H1 (cell line): ENCODE measurements at regions not wholly inside any gene's neighbourhood (a gene's known extent, or its start where the extent isn't known, plus 50 kb on each side); places are given as distances from the start of the nearest gene placed in this dataset.

Source experiments
- CTCF ChIA-PET: fragments of 300-600 bp; sonication (Branson Sonifier 250); formaldehyde crosslinking; loops from one replicate; lab custom pipeline; 2021; ENCODE audit not compliant: partially characterized antibody; lab: Charles Lee
- POLR2A ChIA-PET: fragments of 300-600 bp; sonication (Branson Sonifier 250); formaldehyde crosslinking; loops from one replicate; lab custom pipeline; 2021; ENCODE audit warnings: inconsistent platforms; ENCODE audit not compliant: partially characterized antibody; lab: Charles Lee
- DNase-seq, 2 experiments: peaks; one replicate each; pipeline versions ENCODE4 v3.0.0 to v3.0.0-alpha.2; 2010 to 2022; ENCODE audit warnings: low spot score in 2 of 2, low read depth in 1 of 2, mixed read lengths in 1 of 2
- FAIRE-seq: peaks from 2 replicates; lab custom pipeline; 2011; peaks lifted over from hg19 to GRCh38; lab: Jason Lieb, UNC
- H2AFZ ChIP-seq: 2 replicates; pipeline ENCODE4 v1.8.1; 2012; ENCODE audit warnings: low read length, inconsistent platforms
- H2AK5ac ChIP-seq: 2 replicates; pipeline ENCODE4 v1.6.1; 2013; ENCODE audit warnings: low read depth, low read length
- H2BK120ac ChIP-seq: replicated peaks from 2 replicates; pipeline ENCODE3; 2013; ENCODE audit warnings: low read depth, low read length, inconsistent platforms
- H2BK12ac ChIP-seq: 2 replicates; pipeline ENCODE4 v1.6.1; 2013; ENCODE audit warnings: low read depth, low read length
- H2BK15ac ChIP-seq: 2 replicates; pipeline ENCODE4 v1.6.1; 2013; ENCODE audit warnings: low read length
- H2BK20ac ChIP-seq: 2 replicates; pipeline ENCODE4 v1.6.1; 2013; ENCODE audit warnings: low read length
- H2BK5ac ChIP-seq: 2 replicates; pipeline ENCODE4 v1.6.1; 2013; ENCODE audit warnings: low read depth, low read length
- H3K14ac ChIP-seq: 2 replicates; pipeline ENCODE4 v1.6.1; 2013; ENCODE audit warnings: inconsistent platforms; ENCODE audit not compliant: insufficient read length
- H3K18ac ChIP-seq: 2 replicates; pipeline ENCODE4 v1.6.1; 2013; ENCODE audit warnings: low read length; ENCODE audit errors: extremely low read depth
- H3K23ac ChIP-seq: 2 replicates; pipeline ENCODE4 v1.6.1; 2013; ENCODE audit warnings: inconsistent platforms; ENCODE audit not compliant: insufficient read length
- H3K23me2 ChIP-seq: 2 replicates; pipeline ENCODE4 v1.6.1; 2013; ENCODE audit warnings: low read depth, low read length
- H3K27ac ChIP-seq: 2 replicates; pipeline ENCODE4 v1.6.1; 2011; ENCODE audit warnings: low read depth, low read length, inconsistent platforms
- H3K27me3 ChIP-seq, 4 experiments: replicated peaks in 1 of 4; 1 replicate in 1 of 4; 2 replicates in 3 of 4; pipeline versions ENCODE4 v1.6.1 to v1.8.1; 2011 to 2013; ENCODE audit warnings: low read length in 3 of 4, mild to moderate bottlenecking in 3 of 4, inconsistent platforms in 2 of 4, mixed read lengths in 2 of 4, moderate library complexity in 1 of 4; ENCODE audit not compliant: control insufficient read depth in 3 of 4, insufficient read depth in 3 of 4; ENCODE audit errors: extremely low read depth in 1 of 4
- H3K36me3 ChIP-seq, 4 experiments: 2 replicates each; pipeline versions ENCODE4 v1.6.1 to v1.8.1; 2011 to 2013; ENCODE audit warnings: mild to moderate bottlenecking in 4 of 4, low read length in 3 of 4, moderate library complexity in 2 of 4, control low read depth in 1 of 4, inconsistent platforms in 1 of 4; ENCODE audit not compliant: insufficient read depth in 4 of 4, control insufficient read depth in 2 of 4
- H3K4ac ChIP-seq: replicated peaks from 2 replicates; pipeline ENCODE3; 2013; ENCODE audit warnings: low read length, low read depth, mixed read lengths, inconsistent platforms; ENCODE audit not compliant: insufficient read length
- H3K4me1 ChIP-seq, 4 experiments: replicated peaks in 1 of 4; 1 replicate in 1 of 4; 2 replicates in 3 of 4; pipeline versions ENCODE4 v1.6.1 to v1.8.1; 2011 to 2013; ENCODE audit warnings: low read length in 3 of 4, inconsistent platforms in 2 of 4, mixed read lengths in 1 of 4; ENCODE audit not compliant: insufficient read depth in 4 of 4, control insufficient read depth in 3 of 4
- H3K4me2 ChIP-seq, 2 experiments: 2 replicates each; pipeline versions ENCODE4 v1.6.1 to v1.8.1; 2011 to 2013; ENCODE audit warnings: low read depth in 2 of 2, low read length in 2 of 2, control low read depth in 1 of 2, inconsistent platforms in 1 of 2, mild to moderate bottlenecking in 1 of 2; ENCODE audit not compliant: insufficient read depth in 1 of 2
- H3K4me3 ChIP-seq, 4 experiments: fragments of 200-600, 300-600 bp in 1 of 4; sonication (generic), shearing (Covaris generic), sonication (Bioruptor Twin) in 1 of 4; 2 replicates each; pipeline versions ENCODE4 v1.5.1 to v1.8.1; 2011 to 2016; ENCODE audit warnings: low read length in 4 of 4, low read depth in 3 of 4, control low read depth in 2 of 4, inconsistent platforms in 2 of 4, mild to moderate bottlenecking in 2 of 4, mixed read lengths in 1 of 4, moderate library complexity in 1 of 4; ENCODE audit not compliant: insufficient read depth in 2 of 4; ENCODE audit errors: extremely low read depth in 1 of 4
- H3K56ac ChIP-seq: replicated peaks from 2 replicates; pipeline ENCODE3; 2013; ENCODE audit warnings: low read depth, mild to moderate bottlenecking, mixed read lengths, low read length, inconsistent platforms; ENCODE audit not compliant: insufficient read length
- H3K79me1 ChIP-seq: 2 replicates; pipeline ENCODE4 v1.6.1; 2013; ENCODE audit warnings: low read depth, low read length, control low read depth
- H3K79me2 ChIP-seq, 2 experiments: 2 replicates each; pipeline versions ENCODE4 v1.6.1 to v1.8.1; 2012 to 2013; ENCODE audit warnings: low read length in 2 of 2, mild to moderate bottlenecking in 2 of 2, inconsistent platforms in 1 of 2; ENCODE audit not compliant: insufficient read depth in 2 of 2, control insufficient read depth in 1 of 2
- H3K9ac ChIP-seq, 4 experiments: replicated peaks in 1 of 4; 1 replicate in 1 of 4; 2 replicates in 3 of 4; pipeline versions ENCODE4 v1.6.1 to v1.8.1; 2011 to 2013; ENCODE audit warnings: low read depth in 3 of 4, low read length in 3 of 4, control low read depth in 2 of 4, mild to moderate bottlenecking in 2 of 4, moderate library complexity in 2 of 4, inconsistent platforms in 1 of 4; ENCODE audit errors: extremely low read depth in 1 of 4
- H3K9me3 ChIP-seq, 2 experiments: 2 replicates each; pipeline versions ENCODE4 v1.6.1 to v1.8.1; 2012 to 2013; ENCODE audit warnings: mild to moderate bottlenecking in 2 of 2, moderate library complexity in 2 of 2, control low read depth in 1 of 2, inconsistent platforms in 1 of 2, low read depth in 1 of 2, low read length in 1 of 2, mixed read lengths in 1 of 2; ENCODE audit not compliant: insufficient read depth in 2 of 2
- H4K20me1 ChIP-seq, 2 experiments: replicated peaks in 1 of 2; 2 replicates each; pipeline versions ENCODE3 to v1.8.1; 2011 to 2013; ENCODE audit warnings: inconsistent platforms in 2 of 2, low read length in 2 of 2, mild to moderate bottlenecking in 1 of 2; ENCODE audit not compliant: insufficient read depth in 2 of 2, control insufficient read depth in 1 of 2
- H4K5ac ChIP-seq: 2 replicates; pipeline ENCODE4 v1.6.1; 2013; ENCODE audit warnings: low read length, low read depth, mixed read lengths, inconsistent platforms; ENCODE audit not compliant: insufficient read length
- H4K8ac ChIP-seq: 2 replicates; pipeline ENCODE4 v1.8.0; 2013; ENCODE audit warnings: mild to moderate bottlenecking, moderate library complexity, low read length, inconsistent platforms; ENCODE audit not compliant: insufficient read depth; ENCODE audit errors: extremely low read depth
- H4K91ac ChIP-seq: replicated peaks from 2 replicates; pipeline ENCODE3; 2013; ENCODE audit warnings: low read length, mixed read lengths, inconsistent platforms; ENCODE audit not compliant: insufficient read length
- ASH2L ChIP-seq: fragments of 200-600, 300-600 bp; sonication (generic); IDR thresholded peaks from one replicate; pipeline ENCODE4 v1.7.1; 2017; ENCODE audit warnings: low read length
- ATF2 ChIP-seq: IDR thresholded peaks from 2 replicates; pipeline ENCODE4 v1.6.1; 2012; ENCODE audit warnings: low read length, inconsistent platforms
- CBX5 ChIP-seq: fragments of 300-800, 300-1000 bp; sonication (generic); IDR thresholded peaks from 2 replicates; pipeline ENCODE4 v1.7.1; 2016; ENCODE audit warnings: antibody characterized with exemption, low read length, low read depth
- CHD1 ChIP-seq: IDR thresholded peaks from 2 replicates; pipeline ENCODE4 v1.6.1; 2012; ENCODE audit warnings: low read depth, low read length, improper control_type of control experiment
- CREB1 ChIP-seq: IDR thresholded peaks from 2 replicates; pipeline ENCODE4 v1.6.1; 2012; ENCODE audit warnings: inconsistent platforms
- CTBP2 ChIP-seq: IDR thresholded peaks from 2 replicates; pipeline ENCODE4 v1.7.0; 2011; ENCODE audit warnings: borderline replicate concordance, mild to moderate bottlenecking, moderate library complexity, mixed read lengths, low read length; ENCODE audit not compliant: insufficient read depth, insufficient read length
- EZH2 ChIP-seq: fragments of 200-600 bp; sonication (generic); IDR thresholded peaks from 2 replicates; pipeline ENCODE4 v1.7.1; 2012; ENCODE audit warnings: low read depth, mild to moderate bottlenecking, moderate library complexity, low read length, inconsistent platforms; ENCODE audit not compliant: severe bottlenecking
- KDM5A ChIP-seq: fragments of 200-600 bp; IDR thresholded peaks from 2 replicates; pipeline ENCODE4 v1.7.1; 2012; ENCODE audit warnings: mild to moderate bottlenecking, low read length, inconsistent platforms, mixed read lengths
- POLR2A ChIP-seq, 2 experiments: IDR thresholded peaks; 1 replicate in 1 of 2; 2 replicates in 1 of 2; pipeline ENCODE4 v1.6.1; 2011; ENCODE audit warnings: low read depth in 2 of 2, low read length in 2 of 2, mild to moderate bottlenecking in 2 of 2; ENCODE audit errors: control extremely low read depth in 1 of 2
- YY1 ChIP-seq: IDR thresholded peaks from 2 replicates; pipeline ENCODE4 v1.6.1; 2011; ENCODE audit warnings: low read depth, mild to moderate bottlenecking, low read length
- WGBS, 2 experiments: shearing (Covaris generic) in 1 of 2; methylation state at CpG; one replicate each; pipeline versions ENCODE4 v1.1.6 to v1.1.7; 2013 to 2015; ENCODE audit warnings: low lambda C conversion rate in 2 of 2, mixed read lengths in 2 of 2, inconsistent platforms in 1 of 2, low coverage in 1 of 2, missing lambda C conversion rate in 1 of 2; ENCODE audit not compliant: insufficient replicate concordance in 2 of 2, insufficient coverage in 1 of 2, insufficient read length in 1 of 2; ENCODE audit errors: extremely low coverage in 1 of 2, missing lambda C conversion rate in 1 of 2; 5-methylcytosine and 5-hydroxymethylcytosine counted together

- no peak overlapping the region for H4K8ac ChIP-seq
- H3K14ac ChIP-seq = no peak overlapping the region
- no peak overlapping the region for H3K27ac ChIP-seq
- H3K23me2 ChIP-seq = no peaks in the 10 kb centered on the region; the same call in 1 of the 2 replicates
- H2BK5ac ChIP-seq = no peak overlapping the region
- H3K4me3 ChIP-seq = no peak overlapping the region
- no peaks in the 10 kb centered on the region for H3K79me1 ChIP-seq
- H3K18ac ChIP-seq = no peak overlapping the region
- no peak for TF ChIP-seq CREB1
- TF ChIP-seq POLR2A (IDR thresholded peaks at IDR 0.05; ENCODE audit: control extremely low read depth in 1 of 2, low read depth in 2 of 2, low read length in 2 of 2) = no peak
- TF ChIP-seq EZH2 = no peak
- TF ChIP-seq ATF2 = no peak
- no peak for TF ChIP-seq CHD1
- TF ChIP-seq CBX5 = no peak
- no peak for TF ChIP-seq YY1
- no peak for TF ChIP-seq ASH2L
- no peak for TF ChIP-seq CTBP2
- TF ChIP-seq KDM5A = no peak
- H4K5ac ChIP-seq = no peak overlapping the region
- H3K56ac ChIP-seq = no peak overlapping the region
- no peak overlapping the region for H3K4ac ChIP-seq
- H2BK120ac ChIP-seq = no peak overlapping the region
- FAIRE-seq (no peak), DNase-seq (no peak)
- no peak overlapping the region for H2BK12ac ChIP-seq
- no peaks in the 10 kb centered on the region for H4K20me1 ChIP-seq
- H3K79me2 ChIP-seq = no peaks in the 10 kb centered on the region
- no peaks in the 10 kb centered on the region; a peak in 1 of 7 replicates for H3K27me3 ChIP-seq
- no peak overlapping the region for H3K23ac ChIP-seq
- H4K91ac ChIP-seq = no peak overlapping the region
- H2BK15ac ChIP-seq = no peak overlapping the region
- no peak overlapping the region for H2AFZ ChIP-seq
- ChIA-PET POLR2A (no interaction called here), CTCF (interaction anchor here (0.7 to 3.3 kb wide), 4 partner anchors 8 to 795 kb away, joined by 3 to 10 read pairs (median 3); no protein-coding TSS in a partner anchor)
- H3K4me2 ChIP-seq = no peak overlapping the region
- no peak overlapping the region for H2BK20ac ChIP-seq
- 57% methylated on average over 3 of the region's 3 CpGs; no CpG with 5 or more reads in 1 of the 2 experiments for WGBS, 2 experiments
- no peaks in the 10 kb centered on the region for H3K36me3 ChIP-seq
- H3K4me1 ChIP-seq = no peaks in the 10 kb centered on the region
- H3K9me3 ChIP-seq = no peaks in the 10 kb centered on the region
- no peak overlapping the region for H2AK5ac ChIP-seq
- H3K9ac ChIP-seq = no peak overlapping the region
These were observed 297.3 kb downstream of the TNS1 start for GRCh38 chr2:217705461-217705860.
